NCI-H1105 (cell line): ENCODE measurements at regions not wholly inside any gene's neighbourhood (a gene's known extent, or its start where the extent isn't known, plus 50 kb on each side); places are given as distances from the start of the nearest gene placed in this dataset.

ENCODE experiments used
- DNase-seq: peaks from one replicate; lab custom pipeline; 2025; lab: John Stamatoyannopoulos, UW

DNA sequence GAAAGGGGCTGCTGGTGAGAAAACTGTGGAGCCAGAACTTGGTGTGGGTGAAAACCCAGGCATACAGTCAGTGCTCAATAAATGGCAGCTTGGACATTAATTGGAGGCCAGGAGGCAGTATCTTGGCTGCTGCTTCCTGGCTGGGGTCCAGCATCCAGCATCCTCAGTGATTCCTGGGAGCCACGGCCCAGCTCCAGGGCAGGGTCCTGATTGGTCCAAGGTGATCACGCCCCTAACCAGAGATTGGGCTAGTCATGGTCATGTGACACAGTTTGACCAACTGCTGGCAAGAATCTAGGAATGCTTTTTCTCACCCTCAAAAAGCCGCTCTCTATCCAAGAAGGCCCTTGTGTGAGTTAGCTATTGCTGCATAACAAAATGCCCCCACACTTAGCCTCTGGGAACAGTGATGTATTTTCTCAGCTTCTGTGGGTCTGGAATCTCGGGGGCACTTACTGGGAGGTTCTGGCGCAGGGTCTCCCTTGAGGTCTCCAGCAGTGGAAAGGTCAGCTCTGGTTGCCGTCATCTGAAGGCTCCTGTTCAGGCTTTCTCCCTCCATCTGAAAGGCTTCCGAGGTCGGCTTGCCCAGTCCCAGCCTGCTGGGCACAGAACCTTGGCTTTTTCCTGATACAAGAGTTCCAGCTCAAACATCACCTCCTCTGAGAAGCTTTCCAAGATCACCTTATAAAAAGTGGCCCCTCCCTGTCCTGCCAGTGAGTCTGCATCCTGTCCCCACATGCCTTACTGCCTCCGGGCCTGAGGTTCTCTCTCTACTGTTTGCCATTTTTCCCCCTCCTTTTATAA, 119.2 kb upstream of the NCOR2 start:
- no peak for DNase-seq

- no peak for DNase-seq
Observed at GRCh38 chr12:124685689-124686369, 118.4 kb upstream of the NCOR2 start.

DNA sequence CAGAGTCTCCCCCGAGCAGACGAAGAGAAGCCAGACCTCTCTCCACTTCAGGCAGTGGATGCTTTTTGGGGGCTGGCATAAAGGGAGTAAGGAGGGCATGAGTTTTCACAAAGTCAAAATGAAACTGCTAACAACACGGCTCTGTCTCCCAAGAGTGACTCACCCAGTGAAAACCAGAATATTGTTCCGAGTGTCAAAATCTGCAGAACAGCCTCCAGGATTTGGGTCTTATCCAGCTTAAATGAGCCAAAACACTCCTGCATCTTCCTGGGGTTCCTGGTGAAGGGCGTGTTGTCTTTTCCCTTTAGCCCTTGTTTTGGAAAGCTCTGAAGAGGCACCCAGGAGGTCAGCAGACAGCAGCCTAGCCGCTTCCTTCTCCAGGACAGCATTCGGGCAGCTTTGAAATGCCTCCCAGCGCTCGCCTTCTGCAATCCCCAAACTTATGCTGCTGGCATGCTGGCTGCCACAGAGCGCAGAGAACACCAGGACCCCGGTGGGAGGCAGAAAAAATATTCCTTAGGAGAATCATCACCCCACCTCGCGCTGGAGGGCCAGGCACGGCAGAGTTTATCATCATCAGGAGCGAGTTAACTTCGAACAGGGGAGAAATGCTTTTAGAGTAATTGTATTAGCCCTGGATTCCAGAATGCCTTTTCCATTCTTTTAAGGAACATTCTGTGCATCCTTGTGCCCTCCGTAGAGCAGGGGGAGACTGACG, 117.7 kb upstream of the NCOR2 start:
- DNase-seq, result no peak

DNA sequence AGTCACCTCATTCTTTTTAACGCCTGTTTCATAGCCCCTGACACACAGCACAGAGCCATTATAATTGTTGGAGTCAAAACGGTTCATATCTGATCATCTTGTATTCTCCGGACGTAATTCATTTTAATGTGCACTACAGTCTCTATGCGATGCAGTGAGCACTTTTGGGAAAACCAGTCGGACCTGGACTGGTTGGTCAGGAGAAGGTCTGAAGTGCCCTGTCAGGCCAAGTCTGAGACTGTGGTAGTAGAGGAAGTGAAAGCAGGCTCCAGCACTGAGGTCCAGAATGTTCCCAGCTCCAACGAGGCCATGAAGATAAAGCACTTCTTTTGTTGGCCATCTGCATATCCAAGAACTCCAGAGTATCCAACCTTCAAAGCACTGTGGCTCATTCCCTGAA, 117.1 kb upstream of the NCOR2 start:
- no peak for DNase-seq

DNA sequence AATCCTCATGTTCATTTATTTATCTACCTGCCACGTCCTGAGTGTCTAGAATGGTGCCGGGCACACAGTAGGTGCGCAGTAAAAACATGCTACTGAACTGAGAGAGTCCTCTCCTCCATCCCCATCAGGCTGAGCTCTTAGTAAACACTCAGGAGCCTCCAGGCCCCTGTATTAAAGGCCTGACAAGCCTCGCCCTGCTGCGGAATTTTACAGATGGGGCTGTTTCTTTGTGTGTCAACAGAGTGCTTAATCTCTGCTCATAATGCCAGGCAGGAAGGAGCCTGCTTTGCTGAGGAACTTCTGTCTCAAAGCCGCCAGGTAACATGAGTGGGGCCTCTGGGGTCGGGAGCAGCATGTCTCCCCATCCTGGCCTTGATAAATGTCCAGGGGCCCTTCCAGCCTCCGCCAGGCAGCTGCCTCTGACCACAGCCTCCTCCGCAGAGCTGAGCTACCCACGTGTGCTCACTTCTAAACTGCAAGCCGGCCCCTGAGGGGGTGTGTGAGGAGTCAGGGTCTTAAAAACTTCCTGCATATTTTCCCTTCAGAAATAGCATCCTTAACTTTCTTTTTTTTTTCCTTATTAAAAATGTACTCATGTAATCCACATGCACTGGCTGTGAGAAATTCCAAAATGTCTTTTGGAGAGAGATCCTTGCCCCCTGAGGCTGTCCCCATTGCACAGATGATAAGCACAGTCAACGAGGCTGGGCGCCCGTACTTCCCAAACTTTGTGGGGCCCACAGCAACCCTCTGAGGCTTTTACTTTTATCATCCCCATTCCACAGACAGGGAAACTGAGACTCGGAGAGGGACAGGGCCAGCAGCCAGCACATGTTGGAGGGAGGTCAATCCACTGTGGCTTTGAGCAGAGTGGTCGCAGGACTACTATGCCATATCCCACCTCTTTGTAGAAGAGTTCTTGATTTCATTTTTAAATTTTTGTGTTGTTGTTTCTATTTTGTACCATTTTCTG, 116.0 kb upstream of the NCOR2 start:
- no peak for DNase-seq

GRCh38 chr12:124682425-124683151, 115.2 kb upstream of the NCOR2 start:
- DNase-seq, result no peak

GRCh38 chr12:124681779-124682391, 114.5 kb upstream of the NCOR2 start:
- no peak for DNase-seq

DNA sequence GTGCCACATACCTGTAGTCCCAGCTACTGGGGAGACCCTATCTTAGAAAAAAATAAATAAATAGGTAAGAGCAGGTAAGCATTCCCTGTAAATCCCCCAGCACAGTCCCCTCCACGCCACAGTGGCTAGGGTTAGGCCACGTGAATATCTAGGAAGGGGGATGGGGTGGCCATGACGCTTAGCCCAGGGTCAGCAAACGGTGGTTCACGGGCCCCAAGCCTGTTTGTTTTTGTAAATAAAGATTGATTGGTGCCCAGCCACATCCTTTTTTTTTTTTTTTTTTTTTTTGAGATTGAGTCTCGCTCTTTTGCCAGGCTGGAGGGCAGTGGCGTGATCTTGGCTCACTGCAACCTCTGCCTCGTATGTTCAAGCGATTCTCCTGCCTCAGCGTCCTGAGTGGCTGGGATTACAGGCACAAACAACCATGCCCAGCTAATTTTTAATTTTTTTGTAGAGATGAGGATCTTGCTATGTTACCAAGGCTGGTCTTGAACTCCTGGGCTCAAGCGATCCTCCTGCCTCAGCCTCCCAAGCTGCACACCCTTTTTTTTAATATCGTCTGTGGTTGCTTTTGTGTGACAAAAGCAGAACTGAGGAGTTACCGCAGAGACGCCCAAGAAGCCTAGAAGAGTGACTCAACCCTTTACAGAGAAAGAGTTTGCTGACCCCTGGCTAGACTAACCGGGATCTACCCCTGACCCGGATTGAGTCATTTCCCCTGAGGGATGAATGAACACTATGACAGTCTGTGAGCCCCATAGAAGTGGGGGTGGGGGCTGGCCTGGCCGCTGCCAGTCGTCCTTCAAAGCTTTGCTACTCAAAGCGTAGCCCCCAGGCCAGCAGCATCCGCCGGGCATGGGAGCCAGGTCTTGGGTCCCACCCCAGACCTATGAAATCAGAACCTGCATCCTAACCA, 113.7 kb upstream of the NCOR2 start:
- DNase-seq, result no peak

DNA sequence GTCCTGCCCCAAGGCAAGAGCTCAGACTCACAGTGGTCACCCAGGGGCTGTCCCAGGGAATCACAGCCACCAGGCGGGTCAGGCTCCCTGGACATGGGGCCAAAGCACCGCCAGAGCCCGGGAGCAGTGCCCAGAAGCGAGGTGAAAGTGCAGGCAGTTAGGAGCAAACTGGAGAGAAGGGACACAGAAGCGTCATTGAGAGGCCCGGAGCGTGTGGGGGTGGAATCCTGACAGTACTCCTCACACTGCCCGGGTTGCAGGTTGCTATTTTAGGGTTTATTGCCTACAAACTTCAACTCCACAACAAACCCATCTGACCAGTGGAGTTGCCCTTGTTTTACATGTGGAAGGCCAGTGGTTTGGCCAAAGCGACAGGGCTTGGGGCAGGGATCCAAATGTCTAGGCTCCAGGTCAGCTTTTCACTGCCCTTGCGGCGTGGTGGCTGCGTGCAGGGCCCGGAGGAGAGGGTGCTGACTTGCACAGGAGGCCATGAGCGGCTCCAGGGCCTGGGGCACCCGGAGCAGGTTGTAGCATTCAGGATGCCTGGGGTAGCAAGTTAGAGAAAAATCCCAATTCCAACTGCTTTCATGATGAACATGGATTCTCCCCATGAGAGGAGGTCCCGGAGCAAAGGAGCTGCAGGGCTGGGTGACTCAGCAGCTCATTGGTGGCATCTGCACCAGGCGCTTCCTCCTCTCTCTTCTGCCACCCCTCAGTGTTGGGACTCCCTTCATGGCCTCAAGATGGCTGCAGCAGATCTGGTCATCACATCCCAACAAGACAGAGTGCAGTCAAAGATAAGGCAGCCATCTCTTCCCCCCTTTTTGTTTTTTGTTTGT, 112.3 kb upstream of the NCOR2 start:
- DNase-seq, result no peak

DNA sequence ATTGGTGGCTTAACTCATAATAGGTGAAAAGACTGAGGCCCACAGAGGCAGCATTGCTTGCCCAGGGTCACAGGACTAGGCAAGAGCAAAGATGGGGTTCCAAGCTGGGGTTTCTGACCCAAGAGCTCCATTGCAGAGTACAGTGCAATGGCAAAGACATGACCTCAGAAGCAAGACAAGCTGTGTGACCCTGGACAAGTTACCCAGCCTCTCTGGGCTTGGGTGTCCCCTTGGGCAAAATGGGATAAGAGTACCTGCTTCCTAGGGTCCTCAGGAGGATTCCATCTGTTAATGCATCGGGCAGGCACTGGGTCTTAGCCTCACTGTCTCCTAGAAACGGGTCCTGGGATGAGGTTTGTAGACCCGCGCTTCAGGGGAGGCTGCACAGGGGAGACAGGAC, 111.6 kb upstream of the NCOR2 start:
- no peak for DNase-seq

- DNase-seq, result no peak
Observed at GRCh38 chr12:124678421-124678893, 111.0 kb upstream of the NCOR2 start.

GRCh38 chr12:124677552-124678356, 110.3 kb upstream of the NCOR2 start:
- DNase-seq, result no peak

GRCh38 chr12:124676714-124677462, 109.5 kb upstream of the NCOR2 start:
- DNase-seq, result no peak

- no peak for DNase-seq
Observed at GRCh38 chr12:124675881-124676713, 108.7 kb upstream of the NCOR2 start.

- no peak for DNase-seq
Observed at GRCh38 chr12:124674937-124675336, 107.5 kb upstream of the NCOR2 start.
